PC-9 (cell line): ENCODE measurements at regions not wholly inside any gene's neighbourhood (a gene's known extent, or its start where the extent isn't known, plus 50 kb on each side); places are given as distances from the start of the nearest gene placed in this dataset.

Source experiments
- BruUV-seq: library from RNA; stranded (reverse); fragments of 400-500 nt; replicated peaks from 2 replicates; lab custom pipeline; 2021; lab: Mats Ljungman, UMichigan
- CTCF ChIA-PET: fragments of 300-600 bp; sonication (Branson Sonifier 250); formaldehyde crosslinking; loops from one replicate; lab custom pipeline; 2022; ENCODE audit warnings: antibody characterized with exemption; lab: Charles Lee
- POLR2A ChIA-PET: fragments of 300-600 bp; sonication (Branson Sonifier 250); formaldehyde crosslinking; loops from one replicate; lab custom pipeline; 2022; ENCODE audit warnings: antibody characterized with exemption; ENCODE audit not compliant: unreplicated experiment; lab: Charles Lee
- DNase-seq, 2 experiments: peaks; one replicate each; pipeline versions ENCODE4 v3.0.0 to v3.0.0-alpha.2; 2015 to 2022; ENCODE audit warnings: mixed read lengths in 1 of 2
- H2AFZ ChIP-seq: fragments of 200-600 bp; sonication (generic); 2 replicates; pipeline ENCODE4 v1.8.1; 2017; ENCODE audit warnings: antibody characterized with exemption
- H3F3A ChIP-seq: fragments of 200-600 bp; sonication (generic); 2 replicates; pipeline ENCODE4 v1.8.1; 2017; ENCODE audit warnings: antibody characterized with exemption, mild to moderate bottlenecking, low read depth; ENCODE audit not compliant: insufficient read depth
- H3K27ac ChIP-seq: fragments of 200-600 bp; sonication (generic); 2 replicates; pipeline ENCODE4 v1.6.1; 2016; ENCODE audit warnings: mixed run types
- H3K27me3 ChIP-seq: fragments of 200-600 bp; sonication (generic); 2 replicates; pipeline ENCODE4 v1.6.1; 2016; ENCODE audit warnings: low read depth, mixed run types; ENCODE audit not compliant: insufficient read depth
- H3K36me3 ChIP-seq: fragments of 200-600 bp; sonication (generic); 2 replicates; pipeline ENCODE4 v1.6.1; 2016; ENCODE audit warnings: low read depth, mixed run types
- H3K4me1 ChIP-seq: fragments of 200-600 bp; sonication (generic); replicated peaks from 2 replicates; pipeline ENCODE4 v1.6.1; 2016; ENCODE audit warnings: mixed run types; ENCODE audit not compliant: insufficient read depth
- H3K4me2 ChIP-seq: fragments of 200-600 bp; sonication (generic); 2 replicates; pipeline ENCODE4 v1.6.1; 2017; ENCODE audit warnings: mixed run types
- H3K4me3 ChIP-seq: fragments of 200-600 bp; sonication (generic); 2 replicates; pipeline ENCODE4 v1.6.1; 2016; ENCODE audit warnings: mixed run types
- H3K79me2 ChIP-seq: fragments of 200-600 bp; sonication (generic); 2 replicates; pipeline ENCODE4 v1.6.1; 2017; ENCODE audit warnings: low read depth, mixed run types
- H3K9me2 ChIP-seq: fragments of 200-600 bp; sonication (generic); 2 replicates; pipeline ENCODE4 v1.8.1; 2017; ENCODE audit warnings: mild to moderate bottlenecking; ENCODE audit not compliant: insufficient read depth
- H3K9me3 ChIP-seq: fragments of 200-600 bp; sonication (generic); 2 replicates; pipeline ENCODE4 v1.8.1; 2016; ENCODE audit warnings: low read depth; ENCODE audit not compliant: insufficient read depth
- H4K20me1 ChIP-seq: fragments of 200-600 bp; sonication (generic); 2 replicates; pipeline ENCODE4 v1.8.1; 2017; ENCODE audit not compliant: insufficient read depth
- CTCF ChIP-seq: fragments of 200-600 bp; sonication (generic); conservative IDR thresholded peaks from 2 replicates; pipeline ENCODE4 v1.6.1; 2017; ENCODE audit warnings: mixed run types, antibody characterized with exemption, mild to moderate bottlenecking, moderate library complexity
- EZH2 ChIP-seq: fragments of 200-600 bp; sonication (generic); IDR thresholded peaks from 2 replicates; pipeline ENCODE4 v1.8.0; 2017; ENCODE audit warnings: antibody characterized with exemption, low read depth
- intact Hi-C: fragments of 100-400 bp; cut with micrococcal nuclease; formaldehyde crosslinking; loops from one replicate; pipeline ENCODE4 v1.10.0; 2022; ENCODE audit not compliant: unreplicated experiment

DNA sequence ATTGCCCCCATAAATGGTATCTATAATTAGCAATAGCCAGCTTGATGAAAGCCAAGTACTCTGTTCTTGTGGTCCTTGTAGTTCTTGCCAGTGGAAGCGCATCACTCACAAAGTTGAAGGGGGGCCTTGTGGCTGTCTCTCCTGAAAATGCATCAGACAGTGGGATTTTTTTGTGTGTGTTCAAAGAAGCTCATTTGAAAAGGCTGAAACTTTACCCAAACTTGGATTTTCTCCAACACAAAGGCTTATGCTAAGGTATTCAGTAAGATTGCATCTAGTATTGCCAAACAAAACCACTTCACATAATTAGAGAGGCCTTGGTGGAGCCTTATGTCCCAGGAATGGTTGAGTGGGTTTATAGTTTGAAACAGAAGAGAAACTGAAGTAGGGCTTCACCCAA is 216.7 kb upstream of the TMTC1 start:
- H3K9me3 ChIP-seq: no peaks in the 10 kb centered on the region
- no peaks in the 10 kb centered on the region for H4K20me1 ChIP-seq
- peaks cover 4% of the 10 kb centered on the region; the same call in 1 of the 2 replicates for H3K9me2 ChIP-seq
- ChIA-PET CTCF (no interaction called here), POLR2A (interaction anchor here (0.7 kb wide), 1 partner anchor 1659 kb away, joined by 3 read pairs; no protein-coding TSS in a partner anchor)
- no peak for DNase-seq
- no peak overlapping the region for H2AFZ ChIP-seq
- H3K79me2 ChIP-seq: no peaks in the 10 kb centered on the region
- no peak for TF ChIP-seq EZH2
- TF ChIP-seq CTCF: no peak
- H3K27ac ChIP-seq: no peak overlapping the region
- H3K4me2 ChIP-seq: no peak overlapping the region
- BruUV-seq: no TSS peak
- no peaks in the 10 kb centered on the region for H3K27me3 ChIP-seq
- H3K4me3 ChIP-seq: no peak overlapping the region
- no peaks in the 10 kb centered on the region for H3K36me3 ChIP-seq
- H3F3A ChIP-seq: no peaks in the 10 kb centered on the region
- no peaks in the 10 kb centered on the region for H3K4me1 ChIP-seq
- intact Hi-C loops: no loop called here

GRCh38 chr12:29996993-29997392 is 213.3 kb upstream of the TMTC1 start:
- no peaks in the 10 kb centered on the region for H3K9me3 ChIP-seq
- H3K4me1 ChIP-seq: no peaks in the 10 kb centered on the region
- no TSS peak for BruUV-seq
- CTCF ChIA-PET: no interaction called here
- DNase-seq: no peak
- H2AFZ ChIP-seq: no peak overlapping the region
- H3K79me2 ChIP-seq: no peaks in the 10 kb centered on the region
- no peaks in the 10 kb centered on the region for H3F3A ChIP-seq
- no peak for TF ChIP-seq EZH2
- no peak overlapping the region for H3K4me3 ChIP-seq
- no peak overlapping the region for H3K4me2 ChIP-seq
- POLR2A ChIA-PET: no interaction called here
- no peaks in the 10 kb centered on the region for H3K36me3 ChIP-seq
- H3K27ac ChIP-seq: no peak overlapping the region
- no peaks in the 10 kb centered on the region for H4K20me1 ChIP-seq
- no peaks in the 10 kb centered on the region for H3K27me3 ChIP-seq
- intact Hi-C loops: no loop called here
- H3K9me2 ChIP-seq: peaks cover 8% of the 10 kb centered on the region; the same call in 1 of the 2 replicates

DNA sequence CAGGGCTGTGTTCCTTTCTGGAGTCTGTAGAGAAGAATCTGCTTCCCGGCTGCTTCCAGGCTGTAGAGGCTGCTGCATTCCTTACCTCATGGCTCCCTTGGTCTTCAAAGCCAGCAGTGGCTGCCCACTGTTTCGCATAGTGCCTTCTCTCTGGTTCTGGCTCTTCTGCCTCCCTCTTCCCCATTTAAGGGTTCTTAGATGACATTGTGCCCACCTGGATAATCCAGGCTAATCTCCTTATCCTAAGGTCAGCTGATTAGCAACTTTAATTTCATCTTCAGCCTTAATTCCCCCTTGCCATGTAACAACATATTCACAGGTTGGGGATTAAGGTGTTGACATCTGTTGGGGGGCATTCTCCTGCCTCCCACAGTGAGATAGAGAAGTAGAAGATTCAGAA is 208.6 kb upstream of the TMTC1 start:
- Histone ChIP-seq H4K20me1 (no peaks in the 10 kb centered on the region), H3K4me1 (no peaks in the 10 kb centered on the region), H2AFZ (no peak overlapping the region), H3K79me2 (no peaks in the 10 kb centered on the region), H3K4me2 (no peak overlapping the region), H3K9me2 (peaks cover 3% of the 10 kb centered on the region; the same call in 1 of the 2 replicates), H3F3A (no peaks in the 10 kb centered on the region), H3K27ac (no peak overlapping the region), H3K4me3 (no peak overlapping the region), H3K36me3 (no peaks in the 10 kb centered on the region), H3K27me3 (no peaks in the 10 kb centered on the region), H3K9me3 (no peaks in the 10 kb centered on the region)
- ChIA-PET CTCF (no interaction called here), POLR2A (no interaction called here)
- no TSS peak for BruUV-seq
- intact Hi-C loops: no loop called here
- no peak for DNase-seq
- TF ChIP-seq EZH2: no peak
- TF ChIP-seq CTCF: no peak

GRCh38 chr12:29991924-29992323 is 208.2 kb upstream of the TMTC1 start:
- no peak overlapping the region for H2AFZ ChIP-seq

More at GRCh38 chr12:29991924-29992323, 208.2 kb upstream of the TMTC1 start:
- BruUV-seq: no TSS peak
- no peak overlapping the region for H3K4me3 ChIP-seq
- ChIA-PET POLR2A (no interaction called here), CTCF (no interaction called here)
- H3K4me2 ChIP-seq: no peak overlapping the region
- TF ChIP-seq CTCF (no peak), EZH2 (no peak)
- no peaks in the 10 kb centered on the region for H3K79me2 ChIP-seq
- H3K4me1 ChIP-seq: no peaks in the 10 kb centered on the region
- peaks cover 3% of the 10 kb centered on the region; the same call in 1 of the 2 replicates for H3K9me2 ChIP-seq
- H3F3A ChIP-seq: no peaks in the 10 kb centered on the region
- no peaks in the 10 kb centered on the region for H3K36me3 ChIP-seq
- no peak for DNase-seq
- H3K9me3 ChIP-seq: no peaks in the 10 kb centered on the region
- H3K27ac ChIP-seq: no peak overlapping the region
- intact Hi-C loops: no loop called here
- no peaks in the 10 kb centered on the region for H4K20me1 ChIP-seq
- no peaks in the 10 kb centered on the region for H3K27me3 ChIP-seq
